GM06990 (cell line): ENCODE measurements at regions not wholly inside any gene's neighbourhood (a gene's known extent, or its start where the extent isn't known, plus 50 kb on each side); places are given as distances from the start of the nearest gene placed in this dataset.
A peak's percentile ranks its signal among the peaks of the same experiment; 100 is the strongest.

Experiments
- DNase-seq: peaks from one replicate; pipeline ENCODE4 v3.0.0-alpha.2; 2011; ENCODE audit not compliant: insufficient read length; ENCODE audit errors: extremely low read depth
- H3K27me3 ChIP-seq: replicated peaks from 2 replicates; pipeline ENCODE4 v1.6.0; 2011; ENCODE audit warnings: low read length; ENCODE audit not compliant: control insufficient read depth, insufficient read depth
- H3K36me3 ChIP-seq: 2 replicates; pipeline ENCODE4 v1.5.1; 2011; ENCODE audit warnings: low read length; ENCODE audit not compliant: control insufficient read depth, insufficient read depth
- H3K4me3 ChIP-seq: replicated peaks from 2 replicates; pipeline ENCODE4 v1.5.1; 2011; ENCODE audit warnings: low read depth, mild to moderate bottlenecking, control low read depth, low read length
- TF ChIP-seq, protein P1 (sequence below): IDR thresholded peaks from 2 replicates; pipeline ENCODE4 v1.5.1; 2011; ENCODE audit warnings: low read length, control low read depth, mild to moderate bottlenecking, inconsistent platforms; ENCODE audit not compliant: insufficient read depth, poor library complexity, severe bottlenecking

DNA sequence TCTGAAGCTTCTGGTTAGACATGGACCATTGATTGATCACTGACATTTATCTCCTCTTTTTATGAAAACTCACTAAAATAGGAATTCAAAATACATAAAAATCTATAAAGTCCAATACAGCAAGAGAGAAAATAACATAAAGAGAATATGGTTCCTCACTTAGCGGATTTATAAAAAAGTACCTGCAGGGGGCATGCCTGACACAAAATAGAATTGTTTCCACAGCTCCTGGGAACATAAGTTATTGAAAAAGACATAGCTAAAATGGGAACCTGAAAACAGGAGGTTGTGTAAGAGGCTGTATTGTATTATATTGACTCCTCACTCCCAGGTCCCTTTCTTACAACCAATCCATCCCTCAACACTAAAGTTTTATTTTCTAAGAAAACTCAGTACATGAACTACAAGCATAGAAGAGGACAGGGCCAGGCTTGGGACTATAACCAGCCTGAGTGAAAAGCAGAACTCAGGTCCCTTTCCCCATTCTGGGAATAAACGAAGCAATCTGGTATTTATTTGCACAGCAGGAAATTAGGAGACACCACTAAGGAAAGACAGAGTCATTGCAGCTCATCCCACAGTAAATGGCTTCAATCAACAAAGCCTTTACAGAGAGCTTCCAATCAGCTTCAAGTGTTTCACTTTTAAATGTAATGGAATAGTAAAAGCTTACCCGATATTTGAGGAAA lies 121.1 kb upstream of the NDST4 start:
- Histone ChIP-seq H3K36me3 (no peaks in the 10 kb centered on the region), H3K4me3 (no peak overlapping the region), H3K27me3 (no peaks in the 10 kb centered on the region)
- DNase-seq = no peak
- TF ChIP-seq, protein P1, sequence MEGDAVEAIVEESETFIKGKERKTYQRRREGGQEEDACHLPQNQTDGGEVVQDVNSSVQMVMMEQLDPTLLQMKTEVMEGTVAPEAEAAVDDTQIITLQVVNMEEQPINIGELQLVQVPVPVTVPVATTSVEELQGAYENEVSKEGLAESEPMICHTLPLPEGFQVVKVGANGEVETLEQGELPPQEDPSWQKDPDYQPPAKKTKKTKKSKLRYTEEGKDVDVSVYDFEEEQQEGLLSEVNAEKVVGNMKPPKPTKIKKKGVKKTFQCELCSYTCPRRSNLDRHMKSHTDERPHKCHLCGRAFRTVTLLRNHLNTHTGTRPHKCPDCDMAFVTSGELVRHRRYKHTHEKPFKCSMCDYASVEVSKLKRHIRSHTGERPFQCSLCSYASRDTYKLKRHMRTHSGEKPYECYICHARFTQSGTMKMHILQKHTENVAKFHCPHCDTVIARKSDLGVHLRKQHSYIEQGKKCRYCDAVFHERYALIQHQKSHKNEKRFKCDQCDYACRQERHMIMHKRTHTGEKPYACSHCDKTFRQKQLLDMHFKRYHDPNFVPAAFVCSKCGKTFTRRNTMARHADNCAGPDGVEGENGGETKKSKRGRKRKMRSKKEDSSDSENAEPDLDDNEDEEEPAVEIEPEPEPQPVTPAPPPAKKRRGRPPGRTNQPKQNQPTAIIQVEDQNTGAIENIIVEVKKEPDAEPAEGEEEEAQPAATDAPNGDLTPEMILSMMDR = peak; percentile 33

DNA sequence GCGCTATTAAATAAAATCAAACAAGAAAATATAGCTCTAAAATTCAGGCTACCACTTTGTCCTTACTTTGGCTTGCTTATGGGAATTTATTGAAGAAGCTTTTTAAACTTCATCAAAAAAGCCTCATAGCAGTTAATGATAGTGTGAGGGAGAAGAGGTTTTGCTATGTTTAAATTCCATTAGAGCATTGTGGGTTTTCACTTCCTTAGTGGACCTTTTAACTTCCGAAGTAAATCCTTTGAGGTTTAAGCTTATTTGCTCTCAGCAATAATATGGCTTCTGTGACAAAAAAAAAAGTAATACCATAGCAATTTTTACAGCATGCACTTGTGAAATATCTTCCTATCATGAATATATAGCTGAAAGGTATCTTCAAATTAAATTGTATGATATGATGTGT lies 120.2 kb upstream of the NDST4 start:
- DNase-seq = no peak
- TF ChIP-seq, protein P1 = no peak
- Histone ChIP-seq H3K36me3 (no peaks in the 10 kb centered on the region), H3K4me3 (no peak overlapping the region), H3K27me3 (no peaks in the 10 kb centered on the region)

DNA sequence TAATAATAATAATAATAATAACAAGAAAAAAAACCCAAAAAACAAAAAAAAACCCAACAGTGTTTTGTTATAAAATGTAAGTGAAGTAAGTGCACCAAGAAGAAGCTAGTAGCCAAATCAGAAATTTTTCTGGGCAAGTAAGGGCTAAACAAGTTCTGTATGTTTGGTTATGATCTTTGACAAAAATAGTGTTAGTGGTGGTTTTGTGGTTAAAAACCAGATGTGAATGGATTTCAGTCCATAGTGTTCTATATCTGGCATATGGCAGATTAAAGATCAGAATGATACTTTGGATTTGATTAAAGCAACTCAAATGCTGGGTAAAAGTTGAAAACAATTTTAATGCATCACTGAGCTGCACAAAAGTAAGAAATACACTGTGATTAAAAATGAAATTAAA lies 116.5 kb upstream of the NDST4 start:
- Histone ChIP-seq H3K4me3 (no peak overlapping the region), H3K27me3 (no peaks in the 10 kb centered on the region), H3K36me3 (no peaks in the 10 kb centered on the region)
- DNase-seq = no peak
- TF ChIP-seq, protein P1 = no peak

- DNase-seq = no peak
- Histone ChIP-seq H3K36me3 (no peaks in the 10 kb centered on the region), H3K27me3 (no peaks in the 10 kb centered on the region), H3K4me3 (no peak overlapping the region)
- TF ChIP-seq, protein P1 = no peak
These were observed 115.4 kb upstream of the NDST4 start for GRCh38 chr4:115228851-115229250.

DNA sequence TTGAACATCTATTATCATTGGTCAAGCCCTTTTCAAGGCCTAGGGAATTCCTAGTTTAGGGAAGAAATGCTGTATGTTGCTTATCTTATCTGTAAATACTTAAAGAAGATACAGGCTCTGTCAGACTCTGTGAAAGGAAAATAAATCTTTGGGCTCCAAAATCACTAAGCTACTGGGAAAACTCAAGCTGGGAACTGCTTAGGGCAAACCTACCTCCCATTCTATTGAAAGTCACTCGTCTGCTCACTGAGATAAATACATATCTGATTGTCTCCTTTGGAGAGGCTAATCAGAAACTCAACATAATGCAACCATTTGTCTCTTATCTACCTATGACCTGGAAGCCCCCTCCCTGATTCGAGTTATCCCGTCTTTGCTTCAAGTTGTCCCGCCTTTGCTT lies 108.6 kb upstream of the NDST4 start:
- Histone ChIP-seq H3K36me3 (no peaks in the 10 kb centered on the region), H3K27me3 (no peaks in the 10 kb centered on the region), H3K4me3 (no peak overlapping the region)
- TF ChIP-seq, protein P1 = no peak
- no peak for DNase-seq

DNA sequence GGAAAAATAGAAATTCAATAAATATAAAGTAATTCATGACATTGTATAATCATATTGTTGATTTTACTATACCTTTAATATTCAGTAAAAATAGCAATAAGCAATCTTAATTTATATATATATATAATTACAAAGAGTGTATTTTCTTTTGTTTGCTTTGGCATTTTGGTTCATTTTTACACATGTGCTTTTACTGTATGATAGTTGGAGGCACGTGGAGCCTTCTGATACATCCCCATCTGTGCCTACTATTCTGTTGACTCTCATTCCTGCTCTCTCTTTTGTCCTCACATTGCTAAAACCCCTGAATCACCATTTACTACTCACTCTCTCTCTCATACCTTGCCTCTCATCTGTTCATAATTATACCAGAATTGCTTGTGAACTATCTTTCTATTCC lies 106.4 kb upstream of the NDST4 start:
- Histone ChIP-seq H3K27me3 (no peaks in the 10 kb centered on the region), H3K4me3 (no peak overlapping the region), H3K36me3 (no peaks in the 10 kb centered on the region)
- no peak for DNase-seq
- TF ChIP-seq, protein P1 = no peak
